SIG-M5 treated with dmso at 0.1 percent for 504 hours (cell line): ENCODE measurements at regions not wholly inside any gene's neighbourhood (a gene's known extent, or its start where the extent isn't known, plus 50 kb on each side); places are given as distances from the start of the nearest gene placed in this dataset.
"Not testable (repeated sequence)": the region's sequence is repeated elsewhere in the genome, so short reads cannot be mapped to it uniquely, and the experiment has no call there.

ENCODE experiments used
- DNase-seq: peaks from one replicate; lab custom pipeline; 2025; ENCODE audit not compliant: unreplicated experiment; lab: John Stamatoyannopoulos, UW

- DNase-seq: no peak
These were observed 92.5 kb upstream of the ZNF366 start for GRCh38 chr5:72599519-72600370.

- DNase-seq: no peak
These were observed 91.8 kb upstream of the ZNF366 start for GRCh38 chr5:72599065-72599433.

- DNase-seq: peak; percentile 96
These were observed 91.3 kb upstream of the ZNF366 start for GRCh38 chr5:72598401-72599064.

GRCh38 chr5:72597456-72597948 is 90.3 kb upstream of the ZNF366 start:
- peak; percentile 3 for DNase-seq

GRCh38 chr5:72596956-72597355 is 89.7 kb upstream of the ZNF366 start:
- DNase-seq: no peak

GRCh38 chr5:72588640-72589039 is 81.4 kb upstream of the ZNF366 start:
- no peak for DNase-seq

- DNase-seq: no peak
These were observed 80.6 kb upstream of the ZNF366 start for GRCh38 chr5:72587661-72588308.

GRCh38 chr5:72586788-72587530 is 79.7 kb upstream of the ZNF366 start:
- no peak for DNase-seq

- DNase-seq: no peak
These were observed 77.3 kb upstream of the ZNF366 start for GRCh38 chr5:72584466-72584865.

- DNase-seq: not testable (repeated sequence)
These were observed 72.1 kb upstream of the ZNF366 start for GRCh38 chr5:72579290-72579689.

GRCh38 chr5:72572236-72572765 is 65.1 kb upstream of the ZNF366 start:
- no peak for DNase-seq

- DNase-seq: no peak
These were observed 62.3 kb upstream of the ZNF366 start for GRCh38 chr5:72569408-72569944.

GRCh38 chr5:72566746-72567145 is 59.5 kb upstream of the ZNF366 start:
- no peak for DNase-seq

GRCh38 chr5:72565513-72566289 is 58.5 kb upstream of the ZNF366 start:
- no peak for DNase-seq

- DNase-seq: no peak
These were observed 55.5 kb upstream of the ZNF366 start for GRCh38 chr5:72562717-72563116.

GRCh38 chr5:72561148-72561972 is 54.1 kb upstream of the ZNF366 start:
- no peak for DNase-seq

- DNase-seq: peak; percentile 24
These were observed 52.9 kb upstream of the ZNF366 start for GRCh38 chr5:72559866-72560766.

GRCh38 chr5:72558383-72558782 is 51.2 kb upstream of the ZNF366 start:
- no peak for DNase-seq
